Neural crest cell (in vitro differentiated cells): ENCODE measurements at regions not wholly inside any gene's neighbourhood (a gene's known extent, or its start where the extent isn't known, plus 50 kb on each side); places are given as distances from the start of the nearest gene placed in this dataset.

Source experiments
- DNase-seq: peaks from one replicate; pipeline ENCODE4 v3.0.0; 2021; ENCODE audit warnings: low read depth, mixed read lengths, low spot score
- H3K27ac Mint-ChIP-seq: one replicate; pipeline ENCODE4 v1.8.0; 2021; ENCODE audit warnings: mild to moderate bottlenecking, mixed read lengths; ENCODE audit not compliant: unreplicated experiment
- H3K27me3 Mint-ChIP-seq: 2 replicates; pipeline ENCODE4 v1.8.0; 2021; ENCODE audit warnings: low read depth, mild to moderate bottlenecking, mixed read lengths
- H3K36me3 Mint-ChIP-seq: 2 replicates; pipeline ENCODE4 v1.8.0; 2021; ENCODE audit warnings: low read depth, mild to moderate bottlenecking, mixed read lengths
- H3K4me1 Mint-ChIP-seq: 2 replicates; pipeline ENCODE4 v1.8.0; 2021; ENCODE audit warnings: mixed read lengths
- H3K4me3 Mint-ChIP-seq: one replicate; pipeline ENCODE4 v1.8.0; 2021; ENCODE audit warnings: mild to moderate bottlenecking, mixed read lengths
- H3K9me3 Mint-ChIP-seq: 2 replicates; pipeline ENCODE4 v1.8.0; 2021; ENCODE audit warnings: mixed read lengths
- TF ChIP-seq, protein P1 (sequence below): fragments of 200-600 bp; sonication (generic); conservative IDR thresholded peaks from 2 replicates; pipeline ENCODE4 v1.5.0; 2021; ENCODE audit warnings: antibody characterized with exemption, mild to moderate bottlenecking

DNA sequence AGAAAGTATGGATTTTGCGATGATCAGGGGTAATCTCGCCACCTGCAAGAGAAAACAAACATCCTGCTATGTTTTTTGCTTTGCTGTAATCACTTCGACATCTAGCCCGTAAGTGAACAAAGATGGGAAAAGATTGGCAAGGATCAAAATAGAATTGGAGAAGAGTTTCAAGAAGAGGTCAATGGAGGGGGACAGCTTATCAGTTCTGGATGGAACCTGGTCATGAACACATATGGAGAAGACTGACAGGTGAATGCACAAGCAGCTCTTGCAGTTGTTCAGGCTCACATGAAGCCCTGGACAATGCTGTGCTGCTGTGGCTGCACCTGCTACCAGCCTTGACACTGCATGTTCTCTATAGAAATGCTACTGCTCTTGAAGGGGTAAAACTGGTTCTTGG lies 222.1 kb downstream of the BCAS1 start:
- H3K27me3 Mint-ChIP-seq = no peaks in the 10 kb centered on the region
- TF ChIP-seq, protein P1, sequence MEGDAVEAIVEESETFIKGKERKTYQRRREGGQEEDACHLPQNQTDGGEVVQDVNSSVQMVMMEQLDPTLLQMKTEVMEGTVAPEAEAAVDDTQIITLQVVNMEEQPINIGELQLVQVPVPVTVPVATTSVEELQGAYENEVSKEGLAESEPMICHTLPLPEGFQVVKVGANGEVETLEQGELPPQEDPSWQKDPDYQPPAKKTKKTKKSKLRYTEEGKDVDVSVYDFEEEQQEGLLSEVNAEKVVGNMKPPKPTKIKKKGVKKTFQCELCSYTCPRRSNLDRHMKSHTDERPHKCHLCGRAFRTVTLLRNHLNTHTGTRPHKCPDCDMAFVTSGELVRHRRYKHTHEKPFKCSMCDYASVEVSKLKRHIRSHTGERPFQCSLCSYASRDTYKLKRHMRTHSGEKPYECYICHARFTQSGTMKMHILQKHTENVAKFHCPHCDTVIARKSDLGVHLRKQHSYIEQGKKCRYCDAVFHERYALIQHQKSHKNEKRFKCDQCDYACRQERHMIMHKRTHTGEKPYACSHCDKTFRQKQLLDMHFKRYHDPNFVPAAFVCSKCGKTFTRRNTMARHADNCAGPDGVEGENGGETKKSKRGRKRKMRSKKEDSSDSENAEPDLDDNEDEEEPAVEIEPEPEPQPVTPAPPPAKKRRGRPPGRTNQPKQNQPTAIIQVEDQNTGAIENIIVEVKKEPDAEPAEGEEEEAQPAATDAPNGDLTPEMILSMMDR = no peak
- peaks cover 21% of the 10 kb centered on the region for H3K4me1 Mint-ChIP-seq
- DNase-seq = no peak
- peaks cover 3% of the 10 kb centered on the region for H3K36me3 Mint-ChIP-seq
- H3K9me3 Mint-ChIP-seq = peaks cover 4% of the 10 kb centered on the region
- H3K27ac Mint-ChIP-seq = no peak overlapping the region
- no peak overlapping the region for H3K4me3 Mint-ChIP-seq

DNA sequence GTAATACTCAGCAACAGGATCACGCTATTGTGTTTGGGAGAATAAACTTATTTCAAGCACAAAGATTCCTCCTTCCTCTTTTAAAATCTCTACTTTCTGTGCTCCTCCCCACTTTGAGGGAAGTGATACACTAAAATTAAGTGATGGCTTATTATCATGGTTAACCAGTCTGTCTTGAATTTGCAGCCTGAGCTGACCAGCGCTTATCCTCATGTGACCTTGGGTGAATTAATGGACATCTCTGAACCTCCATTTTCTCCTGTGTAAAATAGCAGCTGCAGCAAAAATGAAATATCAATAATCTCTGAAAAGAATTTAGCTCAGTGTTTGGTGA lies 222.6 kb downstream of the BCAS1 start:
- Mint-ChIP-seq H3K27ac (no peak overlapping the region), H3K4me1 (peaks cover 17% of the 10 kb centered on the region), H3K36me3 (no peaks in the 10 kb centered on the region), H3K9me3 (peaks cover under 1% of the 10 kb centered on the region), H3K4me3 (no peak overlapping the region), H3K27me3 (no peaks in the 10 kb centered on the region)
- DNase-seq = no peak
- TF ChIP-seq, protein P1 = no peak

DNA sequence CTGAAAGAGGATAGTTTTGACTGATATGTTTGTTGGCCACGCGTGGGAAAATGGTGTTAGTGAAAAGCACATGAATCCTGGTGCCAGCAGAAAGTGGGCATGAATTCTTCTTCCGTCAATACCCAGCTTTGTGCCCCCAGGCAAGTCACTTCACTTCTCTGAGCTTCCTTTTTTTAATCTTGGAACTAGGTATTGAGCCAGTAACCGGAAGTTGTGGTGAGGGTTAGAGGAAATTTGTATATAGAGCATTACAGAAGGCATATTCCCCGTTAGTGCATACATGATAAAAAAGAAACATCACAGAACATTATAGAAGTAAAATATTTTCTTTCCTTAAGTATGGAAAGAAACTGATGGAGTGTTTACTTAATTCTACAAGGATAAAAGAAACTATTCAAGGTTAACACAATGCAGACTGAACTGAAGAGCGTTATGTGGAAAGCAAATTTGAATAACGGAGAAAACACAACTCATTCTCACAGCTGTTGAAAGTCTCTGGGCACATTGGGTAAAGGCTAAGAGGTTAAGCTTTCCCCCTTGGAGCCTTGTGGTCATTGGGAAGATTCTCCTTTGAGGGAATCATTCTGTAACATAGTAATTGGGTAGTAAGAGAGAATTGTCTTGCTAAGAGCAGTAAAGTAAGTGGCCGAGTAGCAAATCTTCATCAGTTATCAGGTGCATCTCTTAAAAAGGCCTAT lies 223.1 kb downstream of the BCAS1 start:
- Mint-ChIP-seq H3K9me3 (no peaks in the 10 kb centered on the region), H3K4me3 (no peak overlapping the region), H3K4me1 (peaks cover 15% of the 10 kb centered on the region), H3K27me3 (no peaks in the 10 kb centered on the region), H3K27ac (no peak overlapping the region), H3K36me3 (no peaks in the 10 kb centered on the region)
- DNase-seq = no peak
- TF ChIP-seq, protein P1 = no peak

DNA sequence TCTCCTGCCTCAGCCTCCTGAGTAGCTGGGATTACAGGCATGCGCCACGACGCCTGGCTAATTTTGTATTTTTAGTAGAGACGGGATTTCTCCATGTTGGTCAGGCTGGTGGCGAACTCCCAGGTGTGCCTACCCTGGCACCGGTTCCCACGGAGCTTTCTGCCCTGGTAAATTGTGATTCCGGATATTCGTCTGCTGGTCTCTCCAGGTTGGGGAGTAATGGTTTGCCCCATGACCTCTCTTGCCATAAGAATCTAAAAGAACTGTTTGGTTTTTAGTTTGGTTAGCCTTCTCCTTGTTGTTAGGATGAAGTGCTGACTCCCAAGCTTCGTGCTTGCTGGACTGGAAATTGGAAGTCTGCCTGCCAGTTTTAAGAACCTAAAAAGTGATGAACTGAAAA lies 223.8 kb downstream of the BCAS1 start:
- no peaks in the 10 kb centered on the region for H3K36me3 Mint-ChIP-seq
- TF ChIP-seq, protein P1 = no peak
- H3K9me3 Mint-ChIP-seq = no peaks in the 10 kb centered on the region
- no peak for DNase-seq
- no peaks in the 10 kb centered on the region for H3K27me3 Mint-ChIP-seq
- no peak overlapping the region for H3K4me3 Mint-ChIP-seq
- no peak overlapping the region for H3K27ac Mint-ChIP-seq
- peaks cover 15% of the 10 kb centered on the region for H3K4me1 Mint-ChIP-seq

DNA sequence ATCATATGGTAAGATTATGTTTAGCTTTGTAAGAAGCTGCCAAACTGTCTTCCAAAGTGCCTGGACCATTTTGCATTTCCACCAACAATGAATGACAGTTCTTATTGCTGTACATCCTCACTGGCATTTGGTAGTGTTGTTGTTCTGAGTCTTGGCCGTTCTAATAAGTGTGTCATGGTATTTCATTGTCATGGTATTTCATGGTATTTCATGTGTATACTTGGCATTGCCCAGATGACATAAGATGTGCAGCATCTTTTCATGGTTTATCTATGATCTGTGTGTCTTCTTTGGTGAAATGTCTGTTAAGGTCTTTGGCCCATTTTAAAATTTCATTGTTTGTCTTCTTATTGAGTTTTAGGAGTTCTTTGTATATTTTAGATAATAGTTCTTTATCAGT lies 224.4 kb downstream of the BCAS1 start:
- Mint-ChIP-seq H3K4me3 (no peak overlapping the region), H3K4me1 (peaks cover 15% of the 10 kb centered on the region), H3K27me3 (no peaks in the 10 kb centered on the region), H3K36me3 (no peaks in the 10 kb centered on the region), H3K27ac (no peak overlapping the region), H3K9me3 (no peaks in the 10 kb centered on the region)
- TF ChIP-seq, protein P1 = no peak
- no peak for DNase-seq

DNA sequence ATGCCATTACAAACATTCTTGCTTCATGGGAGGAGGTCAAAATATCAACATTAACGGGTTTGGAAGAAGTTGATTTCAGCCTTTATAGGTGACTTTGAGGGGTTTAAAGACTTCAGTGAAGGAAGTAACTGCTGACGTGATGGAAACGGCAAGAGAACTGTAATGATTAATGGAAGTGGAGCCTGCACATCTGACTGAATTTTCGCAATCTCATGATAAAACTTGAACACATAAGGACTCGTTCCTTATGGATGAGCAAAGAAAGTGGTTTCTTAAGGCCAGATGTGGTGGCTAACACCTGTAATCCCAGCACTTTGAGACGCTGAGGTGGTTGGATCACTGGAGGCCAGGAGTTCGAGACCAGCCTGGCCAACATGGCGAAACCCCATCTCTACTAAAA lies 226.1 kb downstream of the BCAS1 start:
- Mint-ChIP-seq H3K27me3 (no peaks in the 10 kb centered on the region), H3K9me3 (no peaks in the 10 kb centered on the region), H3K4me3 (no peak overlapping the region)

More for the DNA sequence above, 226.1 kb downstream of the BCAS1 start:
- H3K4me1 Mint-ChIP-seq = peaks cover 17% of the 10 kb centered on the region
- H3K27ac Mint-ChIP-seq = no peak overlapping the region
- TF ChIP-seq, protein P1 = no peak
- DNase-seq = no peak
- no peaks in the 10 kb centered on the region for H3K36me3 Mint-ChIP-seq
